K562 (cell line): ENCODE measurements at regions not wholly inside any gene's neighbourhood (a gene's known extent, or its start where the extent isn't known, plus 50 kb on each side); places are given as distances from the start of the nearest gene placed in this dataset.

Experiments
- HDAC6 ChIP-seq: IDR thresholded peaks from 2 replicates; pipeline ENCODE4 v1.6.1; 2012; ENCODE audit warnings: low read depth, mild to moderate bottlenecking, control low read depth, inconsistent platforms, low read length, moderate library complexity
- HEY1 ChIP-seq: fragments of 250-450 bp; sonication (Bioruptor Pico); IDR thresholded peaks from 2 replicates; pipeline ENCODE4 v1.5.0; 2020; ENCODE audit warnings: mild to moderate bottlenecking, moderate library complexity, borderline replicate concordance
- NONO ChIP-seq, 2 experiments: fragments of 200-400 bp in 1 of 2; fragments of 450-650 bp in 1 of 2; formaldehyde crosslinking in 1 of 2; IDR thresholded peaks; 2 replicates each; pipeline ENCODE4 v1.6.1; 2017; ENCODE audit warnings: low read depth in 2 of 2, mild to moderate bottlenecking in 2 of 2, moderate library complexity in 2 of 2, low read length in 1 of 2
- REST ChIP-seq, 2 experiments: fragments of 450-650 bp; formaldehyde crosslinking in 1 of 2; IDR thresholded peaks; 2 replicates each; pipeline versions ENCODE4 v1.4.0 to v1.6.1; 2014 to 2020; ENCODE audit warnings: mild to moderate bottlenecking in 2 of 2, borderline replicate concordance in 1 of 2, low read depth in 1 of 2
- SMC3 ChIP-seq: conservative IDR thresholded peaks from 2 replicates; pipeline ENCODE4 v1.6.1; 2011; ENCODE audit warnings: low read depth, low read length, improper control_type of control experiment; ENCODE audit not compliant: insufficient read depth
- STAT5A ChIP-seq: IDR thresholded peaks from 2 replicates; pipeline ENCODE4 v1.6.1; 2012; ENCODE audit warnings: low read length, inconsistent platforms, borderline replicate concordance
- ZNF280A ChIP-seq: fragments of 450-650 bp; IDR thresholded peaks from 2 replicates; pipeline ENCODE4 v1.6.1; 2018; ENCODE audit warnings: mild to moderate bottlenecking, low read depth; ENCODE audit not compliant: partially characterized antibody

- TF ChIP-seq REST (IDR thresholded peaks at IDR 0.05; ENCODE audit: borderline replicate concordance) (no peak), REST (CRISPR knock-in tag; IDR thresholded peaks at IDR 0.05; ENCODE audit: low read depth) (no peak), SMC3 (no peak), HEY1 (CRISPR knock-in tag) (no peak), STAT5A (no peak), ZNF280A (no peak), HDAC6 (no peak), NONO (IDR thresholded peaks at IDR 0.05; ENCODE audit: low read depth in 2 of 2, low read length in 1 of 2) (no peak)
Measured at GRCh38 chr9:26677965-26678706, 214.5 kb downstream of the CAAP1 start (continued).
